ENCODE measurements at regions not wholly inside any gene's neighbourhood (a gene's known extent, or its start where the extent isn't known, plus 50 kb on each side); places are given as distances from the start of the nearest gene placed in this dataset.

- Mint-ChIP-seq H3K4me1 (no peaks in the 10 kb centered on the region), H3K27me3 (no peaks in the 10 kb centered on the region), H3K27ac (no peak overlapping the region), H3K9me3 (peaks cover 0 to 4% of the 10 kb centered on the region in 2 donors), H3K36me3 (no peaks in the 10 kb centered on the region), H3K4me3 (no peak overlapping the region)
- DNase-seq (no peak), ATAC-seq (replicated peaks) (peak in 1 of 2 donors; percentile 14)
Measured at GRCh38 chr18:30361864-30362540, 680.5 kb downstream of the DSC3 start.

DNA sequence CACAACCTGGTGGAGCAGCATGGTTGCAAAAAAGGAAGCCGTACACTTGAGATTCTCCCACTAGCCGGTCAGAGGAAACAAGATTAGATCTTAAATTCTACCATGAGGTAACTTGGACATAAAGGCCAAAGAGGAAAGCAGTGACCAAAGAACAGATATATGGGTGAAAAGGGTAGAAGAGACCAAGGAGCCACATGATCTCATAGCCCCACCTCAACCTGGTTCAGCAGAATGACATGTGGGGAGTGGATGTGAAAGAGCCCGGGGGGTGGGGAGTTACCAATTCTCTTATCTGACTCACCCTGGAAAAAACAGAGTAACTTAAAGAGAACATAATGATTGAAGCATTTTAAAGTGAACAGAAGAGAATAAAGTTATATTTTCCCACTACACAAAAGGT, 683.0 kb downstream of the DSC3 start:
- H3K27ac Mint-ChIP-seq: no peak overlapping the region
- no peak overlapping the region for H3K4me3 Mint-ChIP-seq
- H3K9me3 Mint-ChIP-seq: peaks cover 0 to 4% of the 10 kb centered on the region in 2 donors
- ATAC-seq (replicated peaks) (no peak), DNase-seq (no peak)
- no peaks in the 10 kb centered on the region for H3K27me3 Mint-ChIP-seq
- no peaks in the 10 kb centered on the region for H3K36me3 Mint-ChIP-seq
- H3K4me1 Mint-ChIP-seq: no peaks in the 10 kb centered on the region

DNA sequence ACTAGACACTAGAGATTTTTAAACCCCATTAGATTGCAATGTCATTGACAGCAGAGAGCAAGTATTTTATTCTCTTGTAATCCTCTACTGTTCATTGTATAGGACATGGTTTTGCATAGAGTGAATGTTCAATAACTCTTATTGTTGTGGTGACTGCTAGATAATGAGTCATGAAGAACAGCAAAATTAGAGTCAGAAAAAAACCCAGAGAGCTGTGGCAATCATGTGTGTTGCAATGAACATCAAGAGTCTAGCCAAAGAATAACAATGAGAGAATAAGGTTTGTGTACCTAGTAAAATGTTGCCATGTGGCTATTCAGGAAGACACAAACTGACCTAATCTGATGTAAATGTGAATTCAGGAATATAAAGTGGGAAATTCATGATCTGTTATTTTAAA, 684.0 kb downstream of the DSC3 start:
- no peak overlapping the region for H3K27ac Mint-ChIP-seq
- DNase-seq (no peak), ATAC-seq (replicated peaks) (no peak)
- peaks cover 0 to 4% of the 10 kb centered on the region in 2 donors for H3K9me3 Mint-ChIP-seq
- H3K4me1 Mint-ChIP-seq: no peaks in the 10 kb centered on the region
- H3K36me3 Mint-ChIP-seq: no peaks in the 10 kb centered on the region
- H3K27me3 Mint-ChIP-seq: no peaks in the 10 kb centered on the region
- no peak overlapping the region for H3K4me3 Mint-ChIP-seq

DNA sequence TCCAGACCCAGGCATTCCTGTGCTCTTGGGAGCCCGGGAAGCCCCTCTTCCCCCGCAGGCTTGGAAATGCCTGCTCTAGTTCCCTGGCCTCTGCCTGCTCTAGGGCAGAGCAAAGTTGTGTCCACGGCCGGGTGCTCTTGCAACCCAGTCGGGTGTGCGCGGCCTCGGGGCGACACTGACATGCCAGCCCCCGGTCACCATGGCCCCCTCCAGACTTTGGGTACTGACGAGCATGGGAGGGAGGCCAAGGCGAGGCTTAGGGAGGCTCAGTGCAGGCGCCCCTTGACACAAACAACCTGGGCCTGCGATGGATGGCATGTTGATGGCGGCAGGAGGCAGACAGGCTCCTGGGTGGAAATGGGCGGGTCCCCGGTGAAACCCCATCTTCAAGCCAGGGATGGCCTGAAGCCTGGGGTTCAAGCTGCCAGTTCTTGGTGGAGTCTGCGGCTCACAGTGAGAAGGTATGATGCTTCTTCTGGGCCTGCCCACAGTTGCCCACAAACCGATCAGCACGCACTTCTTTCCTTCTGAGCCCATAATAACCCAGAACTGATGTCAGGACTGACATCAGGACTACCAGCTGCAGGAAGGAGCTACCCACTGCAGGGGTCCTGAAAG, 689.9 kb downstream of the DSC3 start:
- DNase-seq (no peak), ATAC-seq (replicated peaks) (no peak)
- no peak overlapping the region for H3K4me3 Mint-ChIP-seq
- H3K27me3 Mint-ChIP-seq: no peaks in the 10 kb centered on the region
- H3K36me3 Mint-ChIP-seq: no peaks in the 10 kb centered on the region
- peaks cover 0 to 3% of the 10 kb centered on the region in 2 donors for H3K9me3 Mint-ChIP-seq
- H3K27ac Mint-ChIP-seq: no peak overlapping the region
- H3K4me1 Mint-ChIP-seq: no peaks in the 10 kb centered on the region

DNA sequence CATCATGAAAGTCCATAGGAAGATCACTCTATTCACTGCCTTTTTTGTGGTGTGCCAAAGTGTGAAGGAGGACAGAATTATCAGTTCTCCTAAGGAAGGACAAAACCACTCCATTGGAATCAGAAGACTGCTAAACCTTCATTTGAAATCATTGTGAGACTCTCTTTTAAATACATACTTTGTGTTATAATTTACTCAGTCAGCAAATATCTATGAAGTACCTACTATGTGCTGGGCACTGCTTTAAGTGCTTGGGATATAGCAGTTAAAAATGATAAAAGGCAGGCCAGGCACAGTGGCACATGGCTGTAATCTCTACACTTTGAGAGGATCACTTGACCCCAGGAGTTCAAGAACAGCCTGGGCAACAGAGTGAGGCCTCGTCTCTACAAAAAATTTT, 692.3 kb downstream of the DSC3 start:
- Mint-ChIP-seq H3K27ac (no peak overlapping the region), H3K4me1 (no peaks in the 10 kb centered on the region), H3K36me3 (no peaks in the 10 kb centered on the region), H3K4me3 (no peak overlapping the region), H3K9me3 (peaks cover 0 to 3% of the 10 kb centered on the region in 2 donors), H3K27me3 (no peaks in the 10 kb centered on the region)
- ATAC-seq (replicated peaks): no peak
- DNase-seq: no peak

- peaks cover 0 to 2% of the 10 kb centered on the region in 2 donors for H3K9me3 Mint-ChIP-seq
- H3K4me3 Mint-ChIP-seq: no peak overlapping the region
- no peak overlapping the region for H3K27ac Mint-ChIP-seq
- no peaks in the 10 kb centered on the region for H3K36me3 Mint-ChIP-seq
- ATAC-seq (replicated peaks) (no peak), DNase-seq (no peak)
- no peaks in the 10 kb centered on the region for H3K27me3 Mint-ChIP-seq
- no peaks in the 10 kb centered on the region for H3K4me1 Mint-ChIP-seq
Measured at GRCh38 chr18:30343090-30343489, 699.5 kb downstream of the DSC3 start.

DNA sequence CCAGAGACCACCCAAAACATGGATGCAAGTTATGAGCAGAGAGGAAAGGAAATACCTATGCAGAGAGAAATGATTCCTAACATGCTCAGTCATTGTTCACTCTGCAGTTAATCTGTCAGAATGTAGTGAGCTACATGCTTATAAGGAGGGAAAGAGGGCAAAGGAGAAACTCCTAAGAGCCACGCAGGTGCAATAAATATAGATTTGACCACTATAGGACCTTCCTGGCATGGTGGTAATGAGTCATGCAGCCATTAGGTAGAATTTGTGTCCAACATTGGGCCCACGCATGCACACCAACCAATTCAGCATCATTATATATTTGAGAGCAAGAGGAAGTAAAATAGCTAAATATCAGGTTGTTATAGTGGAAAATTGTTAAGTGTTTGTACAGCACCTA, 699.9 kb downstream of the DSC3 start:
- Mint-ChIP-seq H3K9me3 (peaks cover 0 to 2% of the 10 kb centered on the region in 2 donors), H3K4me3 (no peak overlapping the region), H3K36me3 (no peaks in the 10 kb centered on the region), H3K27ac (no peak overlapping the region), H3K4me1 (no peaks in the 10 kb centered on the region), H3K27me3 (no peaks in the 10 kb centered on the region)
- ATAC-seq (replicated peaks) (no peak), DNase-seq (no peak)

GRCh38 chr18:30334781-30335180, 707.8 kb downstream of the DSC3 start:
- ATAC-seq (replicated peaks) (no peak), DNase-seq (no peak)
- H3K27ac Mint-ChIP-seq: no peak overlapping the region
- H3K27me3 Mint-ChIP-seq: no peaks in the 10 kb centered on the region
- H3K36me3 Mint-ChIP-seq: no peaks in the 10 kb centered on the region
- no peaks in the 10 kb centered on the region for H3K4me1 Mint-ChIP-seq
- no peak overlapping the region for H3K4me3 Mint-ChIP-seq
- peaks cover 0 to 1% of the 10 kb centered on the region in 2 donors for H3K9me3 Mint-ChIP-seq

DNA sequence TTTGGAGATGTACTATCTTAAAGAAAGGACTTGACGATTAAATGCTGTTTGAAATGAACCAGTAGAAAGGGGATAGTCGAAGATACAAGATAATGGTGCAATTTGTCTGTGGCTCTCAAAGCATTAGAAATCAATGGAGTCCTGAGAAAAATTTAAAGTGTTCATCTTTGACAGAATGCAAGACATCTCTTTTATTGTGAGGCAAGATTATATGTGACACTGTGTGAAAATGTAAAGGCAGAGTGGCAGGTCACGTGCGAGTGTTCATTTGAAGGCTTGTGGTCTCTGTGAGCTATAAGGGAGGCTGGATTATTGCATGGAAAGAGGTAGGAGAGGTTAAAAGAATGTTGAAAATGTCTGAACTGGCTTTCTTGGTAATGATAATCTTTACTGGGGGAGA, 709.2 kb downstream of the DSC3 start:
- no peaks in the 10 kb centered on the region for H3K4me1 Mint-ChIP-seq
- H3K27ac Mint-ChIP-seq: no peak overlapping the region
- no peaks in the 10 kb centered on the region for H3K36me3 Mint-ChIP-seq
- peaks cover 0 to 1% of the 10 kb centered on the region in 2 donors for H3K9me3 Mint-ChIP-seq
- H3K4me3 Mint-ChIP-seq: no peak overlapping the region
- no peak for ATAC-seq (replicated peaks)
- no peaks in the 10 kb centered on the region for H3K27me3 Mint-ChIP-seq
- no peak for DNase-seq

DNA sequence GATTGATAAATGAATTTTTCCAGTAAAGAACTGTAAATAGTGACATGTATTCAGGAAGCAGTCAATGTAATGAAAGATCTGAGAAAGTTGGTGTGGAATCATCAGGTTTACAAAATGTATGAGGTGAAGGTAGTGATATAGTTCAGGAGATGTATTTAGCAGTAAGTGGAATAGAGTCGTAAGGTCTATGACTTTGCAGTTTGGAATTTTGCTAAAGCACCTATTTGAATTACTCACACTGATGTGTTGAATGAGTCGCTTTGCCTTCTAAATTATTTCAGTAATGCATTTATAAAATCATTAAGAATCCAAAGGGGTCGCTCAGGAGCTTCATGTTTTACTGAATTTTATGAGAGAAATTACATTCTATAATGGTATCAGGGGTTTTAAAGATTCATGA, 713.7 kb downstream of the DSC3 start:
- DNase-seq (no peak), ATAC-seq (replicated peaks) (no peak)
- no peaks in the 10 kb centered on the region for H3K36me3 Mint-ChIP-seq
- H3K27me3 Mint-ChIP-seq: no peaks in the 10 kb centered on the region
- H3K9me3 Mint-ChIP-seq: peaks cover 0 to 1% of the 10 kb centered on the region in 2 donors
- H3K27ac Mint-ChIP-seq: no peak overlapping the region
- H3K4me1 Mint-ChIP-seq: no peaks in the 10 kb centered on the region
- no peak overlapping the region for H3K4me3 Mint-ChIP-seq

DNA sequence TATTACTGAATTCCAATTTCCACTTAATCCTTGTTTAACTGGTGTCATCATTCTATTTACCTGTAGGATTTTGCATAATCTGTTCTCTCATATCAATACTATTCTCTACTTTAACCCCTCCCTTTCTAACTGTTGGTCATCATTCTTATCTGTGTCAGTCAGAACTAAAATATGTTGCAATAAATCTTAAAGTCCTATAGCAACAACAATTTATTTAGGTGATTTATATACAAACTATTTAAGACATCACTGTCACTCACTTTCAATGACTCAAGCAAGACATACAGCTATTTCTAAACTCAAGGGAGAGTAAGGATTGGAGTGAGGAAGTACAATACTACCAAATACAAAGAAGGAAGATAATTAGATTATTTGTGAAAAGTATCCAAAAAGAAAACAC, 740.4 kb downstream of the DSC3 start:
- ATAC-seq (replicated peaks) (no peak), DNase-seq (no peak)
- no peaks in the 10 kb centered on the region for H3K27me3 Mint-ChIP-seq
- H3K27ac Mint-ChIP-seq: no peak overlapping the region
- H3K4me3 Mint-ChIP-seq: no peak overlapping the region
- H3K9me3 Mint-ChIP-seq: peaks cover 3 to 4% of the 10 kb centered on the region in 2 donors
- no peaks in the 10 kb centered on the region for H3K36me3 Mint-ChIP-seq
- no peaks in the 10 kb centered on the region for H3K4me1 Mint-ChIP-seq

- DNase-seq: no peak
- Mint-ChIP-seq H3K27me3 (no peaks in the 10 kb centered on the region), H3K36me3 (no peaks in the 10 kb centered on the region), H3K4me3 (no peak overlapping the region), H3K4me1 (no peaks in the 10 kb centered on the region), H3K27ac (no peak overlapping the region), H3K9me3 (peaks cover 6 to 8% of the 10 kb centered on the region in 2 donors)
- ATAC-seq (replicated peaks): no peak
Measured at GRCh38 chr18:30298769-30299168, 743.8 kb downstream of the DSC3 start.

GRCh38 chr18:30288662-30289414, 753.7 kb downstream of the DSC3 start:
- H3K4me1 Mint-ChIP-seq: no peaks in the 10 kb centered on the region
- ATAC-seq (replicated peaks) (no peak), DNase-seq (no peak)
- no peak overlapping the region for H3K4me3 Mint-ChIP-seq
- no peaks in the 10 kb centered on the region for H3K36me3 Mint-ChIP-seq
- no peaks in the 10 kb centered on the region for H3K27me3 Mint-ChIP-seq
- no peak overlapping the region for H3K27ac Mint-ChIP-seq
- H3K9me3 Mint-ChIP-seq: no peaks in the 10 kb centered on the region

GRCh38 chr18:30280861-30281470, 761.6 kb downstream of the DSC3 start:
- H3K27ac Mint-ChIP-seq: no peak overlapping the region
- no peaks in the 10 kb centered on the region for H3K36me3 Mint-ChIP-seq
- no peaks in the 10 kb centered on the region for H3K27me3 Mint-ChIP-seq
- ATAC-seq (replicated peaks) (no peak), DNase-seq (no peak)
- H3K4me3 Mint-ChIP-seq: no peak overlapping the region
- H3K9me3 Mint-ChIP-seq: no peaks in the 10 kb centered on the region
- no peaks in the 10 kb centered on the region for H3K4me1 Mint-ChIP-seq

GRCh38 chr18:30280186-30280585, 762.4 kb downstream of the DSC3 start:
- no peaks in the 10 kb centered on the region for H3K4me1 Mint-ChIP-seq
- H3K27ac Mint-ChIP-seq: no peak overlapping the region
- DNase-seq (no peak), ATAC-seq (replicated peaks) (no peak)
- no peak overlapping the region for H3K4me3 Mint-ChIP-seq
- no peaks in the 10 kb centered on the region for H3K9me3 Mint-ChIP-seq
- H3K36me3 Mint-ChIP-seq: no peaks in the 10 kb centered on the region
- H3K27me3 Mint-ChIP-seq: no peaks in the 10 kb centered on the region
